ENCODE measurements at regions not wholly inside any gene's neighbourhood (a gene's known extent, or its start where the extent isn't known, plus 50 kb on each side); places are given as distances from the start of the nearest gene placed in this dataset.
"Not testable (repeated sequence)": the region's sequence is repeated elsewhere in the genome, so short reads cannot be mapped to it uniquely, and the experiment has no call there.

- DNase-seq (ENCODE audit: low spot score), result no peak
These were observed 324.0 kb downstream of the KCNJ3 start for GRCh38 chr2:155022531-155022930.

DNA sequence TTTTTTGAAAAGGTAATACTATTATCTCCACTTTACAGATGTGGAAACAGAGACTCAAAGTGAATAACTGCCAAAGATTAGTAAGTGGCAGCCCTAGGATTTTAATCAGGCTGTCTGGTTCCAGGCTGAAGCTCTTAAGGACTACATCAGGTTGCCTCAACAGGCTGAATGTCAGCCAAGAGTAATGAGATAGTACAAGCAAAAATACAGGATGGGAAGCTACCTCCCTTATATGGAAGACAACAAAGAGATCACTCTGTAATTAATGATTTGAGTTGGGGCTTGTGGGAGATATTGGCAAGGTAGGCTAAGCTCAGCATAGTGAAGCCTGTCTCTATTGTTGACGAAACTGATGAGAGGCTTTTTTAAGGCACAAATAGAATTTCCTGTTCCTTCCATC, 323.1 kb downstream of the KCNJ3 start:
- DNase-seq (ENCODE audit: low spot score), result no peak

DNA sequence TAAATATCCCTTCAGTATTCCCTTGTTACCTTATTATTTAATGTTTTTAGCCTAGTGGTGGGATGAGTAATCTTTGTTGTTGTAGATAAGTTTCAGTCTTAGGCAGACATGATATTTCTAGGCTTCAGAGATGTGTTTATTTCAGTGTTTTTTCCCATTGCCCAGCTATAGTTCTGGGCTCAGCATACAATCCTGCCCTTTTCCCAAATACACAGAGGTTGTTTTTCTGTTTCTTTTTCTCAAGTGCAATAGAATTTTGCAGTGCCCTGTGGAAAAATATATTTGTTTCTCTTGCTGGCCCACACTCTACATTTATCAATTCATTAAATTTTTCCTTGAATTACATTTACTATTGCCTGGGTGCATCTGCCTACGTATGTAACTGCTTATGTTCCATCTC, 321.8 kb downstream of the KCNJ3 start:
- DNase-seq (ENCODE audit: low spot score), result no peak

DNA sequence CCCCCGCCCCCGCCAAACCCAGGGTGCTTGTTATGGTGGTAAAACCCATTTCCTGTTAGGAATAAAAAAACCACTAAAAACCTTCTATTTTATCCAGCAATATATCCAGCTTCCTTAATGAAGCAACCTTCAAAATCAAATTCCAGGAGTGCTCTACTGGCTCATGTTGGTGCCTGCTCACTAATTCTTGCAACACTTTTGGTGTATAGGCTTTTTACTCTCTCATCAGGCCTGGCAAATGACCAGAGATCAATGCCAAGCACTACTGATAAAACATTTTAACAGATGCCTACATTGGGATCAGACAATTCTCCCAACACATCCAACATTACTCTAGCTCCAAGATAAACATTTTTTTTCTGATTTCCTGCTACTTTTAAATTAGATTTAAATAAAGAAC, 312.4 kb downstream of the KCNJ3 start:
- DNase-seq (ENCODE audit: low spot score), result no peak

DNA sequence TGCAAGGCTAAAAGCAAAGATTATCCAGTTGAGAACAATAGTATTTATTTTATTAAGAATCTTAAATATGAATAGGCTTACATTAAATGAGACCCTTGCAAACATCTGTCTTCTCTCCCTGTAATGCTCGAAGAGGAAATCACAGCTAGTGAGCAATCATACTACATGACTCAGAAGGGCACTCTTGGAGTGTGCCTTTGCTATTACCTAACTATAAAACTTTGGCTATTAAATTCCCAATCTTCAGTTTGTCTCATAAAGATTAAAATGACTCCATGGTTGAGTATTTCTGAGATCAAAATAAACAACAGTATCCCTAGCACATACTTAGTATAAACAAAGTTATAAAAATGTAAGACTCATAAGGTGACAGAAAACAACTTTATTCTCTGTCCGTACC, 296.9 kb downstream of the KCNJ3 start:
- DNase-seq (ENCODE audit: low spot score), result no peak

DNA sequence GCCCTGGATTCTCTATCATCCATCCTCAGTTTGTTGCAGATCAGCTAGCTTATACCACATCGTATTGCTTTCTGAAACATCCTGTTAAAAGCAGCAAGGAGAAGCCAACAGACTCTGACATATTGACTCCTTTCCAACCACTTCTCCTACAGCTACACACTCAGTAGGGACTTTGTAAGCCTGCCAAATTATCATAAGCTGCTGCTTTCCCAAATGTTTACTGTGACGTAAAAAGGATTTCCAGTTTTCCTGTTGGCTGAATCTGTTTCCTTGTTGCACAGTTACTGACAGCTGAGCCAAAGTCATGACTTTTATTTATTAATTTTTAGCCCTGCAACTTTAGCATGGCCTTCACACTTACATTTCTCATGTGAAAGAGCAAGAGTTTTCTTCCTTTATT, 294.3 kb downstream of the KCNJ3 start:
- no peak for DNase-seq (ENCODE audit: low spot score)

DNA sequence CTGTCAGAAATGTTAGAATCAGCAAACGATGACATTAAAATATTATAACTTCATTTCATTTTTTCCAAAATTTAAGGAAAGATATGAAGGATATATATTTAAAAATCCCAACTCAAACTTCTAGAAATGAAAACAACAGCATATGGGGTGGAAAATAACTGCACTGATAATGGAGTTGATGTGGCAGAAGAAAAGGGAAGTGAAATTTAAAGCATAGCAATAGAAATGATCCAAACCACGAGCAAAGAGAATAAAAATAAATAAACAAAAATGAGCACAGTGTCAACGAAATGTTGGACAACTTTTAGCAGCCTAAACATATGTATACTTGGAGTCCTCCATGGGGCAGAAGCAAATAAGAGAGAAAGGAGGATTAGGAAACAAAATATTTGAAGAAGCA, 280.2 kb downstream of the KCNJ3 start:
- DNase-seq (ENCODE audit: low spot score), result no peak

GRCh38 chr2:154978244-154978643, 279.7 kb downstream of the KCNJ3 start:
- DNase-seq (ENCODE audit: low spot score), result no peak

DNA sequence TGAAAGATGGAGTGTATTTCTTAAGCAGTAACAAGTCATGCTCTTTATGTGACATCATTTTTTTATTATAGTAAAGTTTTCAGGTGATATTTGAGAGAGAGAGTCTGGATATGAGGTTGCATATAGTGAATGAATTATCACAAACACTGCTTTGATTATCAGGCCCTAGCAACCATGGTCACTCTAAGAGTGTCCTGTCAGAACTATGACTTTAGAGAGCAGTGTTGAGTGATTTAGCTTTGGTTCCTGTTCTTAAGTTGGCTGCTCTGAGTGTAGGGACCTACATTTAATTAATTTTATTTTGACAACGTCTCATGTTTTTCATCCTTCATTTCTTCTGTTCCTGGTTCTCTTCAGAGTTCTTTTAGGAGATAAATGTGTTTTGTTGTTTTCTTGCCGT, 275.5 kb downstream of the KCNJ3 start:
- no peak for DNase-seq (ENCODE audit: low spot score)

GRCh38 chr2:154963511-154963910, 265.0 kb downstream of the KCNJ3 start:
- no peak for DNase-seq (ENCODE audit: low spot score)

GRCh38 chr2:154961676-154962075, 263.2 kb downstream of the KCNJ3 start:
- no peak for DNase-seq (ENCODE audit: low spot score)

GRCh38 chr2:154960802-154961583, 262.5 kb downstream of the KCNJ3 start:
- no peak for DNase-seq (ENCODE audit: low spot score)

DNA sequence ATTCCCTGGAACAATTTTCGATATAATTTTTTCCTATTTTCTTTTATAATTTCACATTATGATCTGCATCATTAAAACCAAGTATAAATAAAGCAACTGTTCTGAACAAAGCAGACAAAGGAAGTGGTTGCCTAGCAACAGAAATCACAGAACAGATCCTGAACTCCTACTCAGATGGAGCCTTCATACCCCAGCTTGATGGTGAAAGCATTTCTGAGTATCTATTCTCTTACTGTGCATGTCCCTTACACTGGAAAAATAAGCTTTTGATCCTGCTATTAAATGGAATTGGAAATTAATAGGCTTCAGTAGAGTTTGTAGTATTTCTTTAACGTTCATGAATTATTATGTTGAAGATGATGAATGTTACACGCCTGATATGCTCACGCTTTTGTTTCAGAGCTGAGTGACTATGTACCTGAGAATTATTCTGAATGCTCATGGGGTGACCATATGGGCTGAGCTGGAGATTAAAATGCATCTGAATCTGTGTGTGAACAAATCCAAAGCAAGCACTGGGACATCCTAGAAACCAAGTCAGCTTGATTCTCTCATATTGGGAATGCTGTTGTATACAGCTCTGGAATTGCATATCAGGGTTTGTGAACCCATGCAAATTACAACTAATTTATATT, 254.0 kb downstream of the KCNJ3 start:
- DNase-seq (ENCODE audit: low spot score), result no peak

DNA sequence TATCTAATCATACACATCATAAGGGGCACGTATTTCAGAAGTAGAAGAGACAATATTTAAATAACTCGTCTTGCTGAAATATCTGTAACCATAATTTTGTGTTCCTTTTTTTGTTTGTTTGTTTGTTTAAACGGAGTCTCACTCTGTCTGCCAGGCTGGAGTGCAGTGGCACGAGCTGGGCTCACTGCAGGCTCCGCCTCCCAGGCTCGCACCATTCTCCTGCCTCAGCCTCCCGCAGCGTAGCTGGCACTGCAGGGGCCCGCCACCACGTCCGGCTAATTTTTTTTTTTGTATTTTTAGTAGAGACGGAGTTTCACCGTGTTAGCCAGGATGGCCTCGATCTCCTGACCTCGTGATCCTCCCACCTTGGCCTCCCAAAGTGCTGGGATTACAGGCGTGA, 248.9 kb downstream of the KCNJ3 start:
- not testable (repeated sequence) for DNase-seq (ENCODE audit: low spot score)

- DNase-seq (ENCODE audit: low spot score), result no peak
These were observed 247.5 kb downstream of the KCNJ3 start for GRCh38 chr2:154945984-154946383.

GRCh38 chr2:154941379-154941778, 242.9 kb downstream of the KCNJ3 start:
- DNase-seq (ENCODE audit: low spot score), result no peak

- no peak for DNase-seq (ENCODE audit: low spot score)
These were observed 235.7 kb downstream of the KCNJ3 start for GRCh38 chr2:154934213-154934612.

DNA sequence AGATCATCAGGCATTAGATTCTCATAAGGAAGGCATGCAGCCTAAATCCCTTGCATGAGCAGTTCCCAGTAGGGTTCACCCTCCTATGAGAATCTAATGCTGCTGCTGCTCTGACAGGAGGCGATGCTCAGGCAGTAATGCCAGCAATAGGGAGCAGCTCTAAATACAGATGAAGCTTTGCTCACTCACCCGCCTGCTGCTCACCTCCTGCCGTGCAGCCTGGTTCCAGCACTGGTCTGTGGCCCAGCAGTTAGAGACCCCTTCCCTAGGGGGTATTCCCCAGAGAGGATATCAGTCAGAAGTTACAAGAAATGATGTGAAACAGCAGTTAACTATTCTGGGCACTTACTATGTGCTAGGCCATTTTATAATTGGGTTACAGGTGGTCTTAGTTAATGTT, 226.0 kb downstream of the KCNJ3 start:
- DNase-seq (ENCODE audit: low spot score), result no peak

DNA sequence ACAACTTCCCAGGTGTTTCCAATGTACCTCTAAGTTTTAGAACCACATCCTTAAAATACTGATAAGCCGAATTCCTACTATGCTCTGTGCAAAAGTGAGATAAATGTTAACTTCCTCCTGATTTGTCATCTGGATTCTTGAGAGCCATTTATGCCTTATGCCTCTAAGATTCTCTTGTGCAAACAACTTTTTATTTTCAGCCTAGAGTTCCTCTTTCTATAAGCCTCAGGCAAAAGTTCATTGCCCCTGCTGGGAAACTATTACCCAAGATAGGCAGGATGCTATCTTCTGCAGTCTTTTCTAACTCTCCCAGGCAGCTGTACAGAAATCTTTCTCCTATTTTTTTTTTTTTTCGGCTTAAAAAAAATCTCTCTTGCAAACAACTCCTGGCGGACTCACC, 216.1 kb downstream of the KCNJ3 start:
- DNase-seq (ENCODE audit: low spot score), result no peak

GRCh38 chr2:154912215-154912614, 213.7 kb downstream of the KCNJ3 start:
- DNase-seq (ENCODE audit: low spot score), result no peak

GRCh38 chr2:154911729-154912128, 213.2 kb downstream of the KCNJ3 start:
- no peak for DNase-seq (ENCODE audit: low spot score)

DNA sequence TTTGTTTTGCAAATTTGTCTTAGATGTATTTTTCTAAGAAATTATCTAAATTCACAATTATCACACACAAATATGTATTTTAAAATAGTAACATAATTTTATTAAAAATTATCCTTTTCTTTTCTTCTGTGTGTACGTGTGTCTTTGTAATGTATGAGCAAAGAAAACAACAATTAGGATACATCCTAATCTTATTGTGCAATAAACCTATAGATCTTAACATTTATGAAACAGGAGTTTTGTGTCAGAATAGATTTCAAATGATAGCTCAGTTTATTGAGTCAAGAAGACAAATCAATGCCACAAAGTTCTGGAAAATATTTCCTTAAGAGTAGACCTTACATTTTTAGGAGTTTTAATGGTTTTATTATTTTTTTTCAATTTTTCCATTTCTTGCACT, 212.2 kb downstream of the KCNJ3 start:
- no peak for DNase-seq (ENCODE audit: low spot score)

DNA sequence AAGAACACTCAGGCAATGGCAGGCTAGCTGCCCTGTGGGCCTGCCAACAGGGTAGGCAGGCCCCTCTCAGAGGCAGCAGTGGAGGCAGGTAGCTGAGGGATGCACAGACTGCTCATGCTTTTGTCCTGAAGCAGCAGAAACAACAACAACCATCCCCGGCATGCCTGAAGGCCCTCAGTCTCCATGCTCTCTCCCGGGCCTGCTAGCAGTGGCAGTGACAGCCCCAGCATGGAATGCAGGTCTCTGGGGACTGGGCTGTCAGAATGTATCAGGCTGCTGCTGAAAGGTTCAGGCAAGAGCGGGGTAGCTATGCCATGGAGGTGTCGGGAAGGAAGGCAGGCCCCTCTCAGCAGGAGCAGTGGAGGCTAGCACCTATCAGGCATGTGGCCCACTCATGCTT, 209.8 kb downstream of the KCNJ3 start:
- DNase-seq (ENCODE audit: low spot score), result no peak

Measured in activated CD4-positive, alpha-beta T cell treated with anti-CD3 and anti-CD28 coated beads, Interleukin-2, Interleukin-4, amounts not matched to agents 100 ng/mL and 50 ng/mL, durations not matched to agents 16 hours and 8 hours (primary cell).